Hindlimb muscle (tissue), 1 donor: ENCODE measurements at regions not wholly inside any gene's neighbourhood (a gene's known extent, or its start where the extent isn't known, plus 50 kb on each side); places are given as distances from the start of the nearest gene placed in this dataset.
"Not testable (repeated sequence)": the region's sequence is repeated elsewhere in the genome, so short reads cannot be mapped to it uniquely, and the experiment has no call there.

Source experiments
- DNase-seq: peaks from one replicate; pipeline ENCODE4 v3.0.0-alpha.2; 2013

DNA sequence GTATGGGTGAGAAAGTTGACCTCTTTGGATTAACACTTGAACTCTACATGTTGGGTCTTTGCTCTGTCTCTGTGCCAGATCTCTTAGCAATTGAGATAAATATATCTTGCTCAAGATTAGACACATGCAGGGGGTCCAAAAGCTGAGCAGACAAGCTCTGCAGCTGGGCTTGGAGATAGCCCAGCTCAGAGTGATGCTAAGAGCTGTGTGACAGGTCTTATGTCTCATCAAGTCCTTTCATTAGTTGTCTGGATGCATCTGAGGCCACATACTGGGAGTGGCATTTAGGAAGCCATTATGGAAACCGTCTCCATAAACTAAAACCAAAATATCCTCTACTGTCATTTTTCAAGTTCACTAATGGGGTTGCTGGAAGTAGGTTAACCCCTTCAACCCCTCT lies 289.4 kb upstream of the DUSP10 start:
- DNase-seq, result no peak

DNA sequence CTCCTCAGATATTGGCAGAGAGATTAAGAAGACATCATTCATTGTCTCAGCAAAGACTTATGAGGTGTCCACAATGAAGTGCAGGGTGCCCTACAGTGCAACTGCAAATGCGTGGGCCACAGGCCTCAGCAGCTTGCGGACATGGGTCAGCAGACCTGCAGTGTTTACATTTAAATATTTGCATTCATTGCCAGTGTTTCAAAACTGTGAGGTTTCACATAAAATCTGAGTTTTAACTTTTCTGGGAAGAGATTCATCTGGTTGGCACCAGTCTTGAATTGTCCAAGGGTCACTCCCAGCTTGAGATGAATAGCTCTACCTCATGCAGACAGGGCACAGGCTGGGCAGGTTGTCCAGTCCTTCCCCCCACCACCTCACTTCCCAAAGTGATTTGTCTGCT lies 286.8 kb upstream of the DUSP10 start:
- no peak for DNase-seq

DNA sequence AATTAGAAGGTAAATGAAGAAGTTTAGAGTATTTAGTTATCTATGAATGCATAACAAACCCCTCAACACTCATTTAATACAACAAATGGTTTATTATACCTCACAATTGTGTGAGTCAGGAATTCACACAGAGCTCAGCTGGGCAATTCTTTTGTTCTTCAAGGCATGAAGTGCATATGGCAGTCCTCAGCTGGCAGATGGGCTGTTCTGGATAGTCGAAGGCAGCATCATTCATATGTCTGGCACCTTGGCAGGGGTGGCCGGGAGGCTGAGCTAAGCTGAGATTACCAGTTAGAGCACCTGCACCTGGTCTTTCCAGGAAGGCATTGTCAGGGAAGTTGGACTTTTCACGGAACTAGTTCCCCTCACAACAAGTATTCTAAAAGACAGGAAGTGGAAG lies 286.2 kb upstream of the DUSP10 start:
- no peak for DNase-seq

DNA sequence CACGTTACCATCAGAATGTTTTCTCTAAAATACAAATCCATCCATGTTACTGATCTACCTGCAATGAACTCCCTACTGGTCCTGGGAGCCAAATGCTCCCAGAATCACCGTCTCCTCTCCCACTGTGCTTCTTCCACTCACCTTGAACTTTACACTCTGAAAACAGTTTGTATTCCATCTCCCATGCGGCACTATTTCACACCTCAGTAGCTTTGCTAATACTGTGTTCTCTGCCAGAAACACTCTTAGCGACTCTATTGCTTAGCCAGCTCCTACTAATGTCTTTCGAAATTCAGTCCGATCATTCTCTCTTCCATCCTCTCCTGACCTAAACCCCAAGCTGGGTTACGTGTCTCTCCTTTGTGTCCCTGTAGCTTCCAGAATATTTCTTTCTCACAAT lies 284.4 kb upstream of the DUSP10 start:
- DNase-seq, result no peak

DNA sequence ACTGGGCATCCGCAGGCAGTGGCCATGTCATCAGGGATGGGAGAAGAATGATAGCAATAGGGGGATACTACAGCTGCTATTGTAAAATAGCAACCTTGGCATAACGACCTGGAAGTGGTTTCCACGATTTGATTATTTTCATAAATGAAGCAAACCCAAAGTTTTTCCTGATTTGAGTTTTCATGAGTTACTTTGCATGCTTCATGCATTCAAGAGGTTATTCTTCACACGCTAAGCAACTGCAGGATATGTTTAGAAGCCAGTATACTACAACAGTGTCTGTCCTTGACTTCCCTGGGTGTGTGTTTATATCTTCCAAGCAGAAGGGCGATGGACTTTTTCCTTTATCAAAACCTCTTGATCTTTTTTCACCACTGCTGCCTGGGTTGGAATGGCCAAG lies 281.1 kb upstream of the DUSP10 start:
- DNase-seq, result no peak

DNA sequence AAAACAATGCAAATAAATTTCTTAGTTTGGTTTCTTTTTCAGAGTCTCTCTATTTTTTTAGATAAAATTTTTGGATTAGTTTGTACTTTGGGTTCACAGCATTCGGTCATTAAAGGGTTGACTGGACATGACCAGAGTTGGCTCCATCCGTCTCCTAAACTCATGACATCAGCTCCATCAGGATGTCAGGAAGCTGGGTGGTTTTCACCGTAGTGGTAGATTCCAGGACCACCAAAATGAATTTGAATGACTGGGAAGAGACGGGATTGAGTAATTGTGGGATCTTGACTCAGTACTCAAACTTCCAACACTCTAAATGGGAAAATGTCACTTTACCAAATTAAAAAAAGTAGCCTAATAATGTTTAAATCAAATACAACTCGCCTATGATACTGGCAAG lies 279.2 kb upstream of the DUSP10 start:
- DNase-seq, result no peak

DNA sequence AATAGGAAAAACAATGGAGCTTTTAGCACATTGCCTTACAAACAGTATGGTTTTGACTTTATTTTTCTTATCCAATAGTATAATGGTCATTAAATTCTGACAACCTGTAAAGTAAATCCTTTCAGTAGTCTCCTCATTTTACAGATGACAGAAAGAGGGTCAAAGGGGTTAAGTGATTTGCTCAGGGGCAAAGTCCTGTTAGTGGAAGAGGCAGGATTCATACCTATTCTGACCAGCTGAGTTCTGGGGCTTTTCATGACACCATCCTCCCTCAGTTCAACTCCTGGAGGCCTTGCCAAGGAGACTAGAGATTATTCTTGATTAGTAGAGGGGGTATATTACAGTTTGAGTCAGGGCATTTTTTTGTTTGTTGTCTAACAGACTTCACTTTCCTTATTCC lies 278.7 kb upstream of the DUSP10 start:
- DNase-seq, result no peak

DNA sequence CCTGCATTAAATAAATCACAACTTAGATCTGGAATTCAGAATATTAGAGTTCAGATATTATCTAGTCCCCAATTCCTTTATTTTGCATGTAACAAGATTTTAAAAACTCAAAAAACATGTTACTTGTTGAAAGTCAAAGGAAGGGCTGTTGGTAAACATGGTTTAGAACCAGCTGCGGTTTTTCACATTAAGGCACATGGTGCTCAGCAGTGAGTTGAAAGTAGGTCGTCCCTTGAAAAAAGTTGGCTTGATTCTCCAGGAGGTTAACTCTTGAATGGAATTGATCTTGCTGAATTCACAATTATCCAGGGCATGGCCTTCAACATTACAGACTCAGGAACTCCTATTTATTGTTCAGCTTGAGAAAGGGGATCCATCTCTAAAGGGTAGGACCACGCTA lies 277.1 kb upstream of the DUSP10 start:
- no peak for DNase-seq

DNA sequence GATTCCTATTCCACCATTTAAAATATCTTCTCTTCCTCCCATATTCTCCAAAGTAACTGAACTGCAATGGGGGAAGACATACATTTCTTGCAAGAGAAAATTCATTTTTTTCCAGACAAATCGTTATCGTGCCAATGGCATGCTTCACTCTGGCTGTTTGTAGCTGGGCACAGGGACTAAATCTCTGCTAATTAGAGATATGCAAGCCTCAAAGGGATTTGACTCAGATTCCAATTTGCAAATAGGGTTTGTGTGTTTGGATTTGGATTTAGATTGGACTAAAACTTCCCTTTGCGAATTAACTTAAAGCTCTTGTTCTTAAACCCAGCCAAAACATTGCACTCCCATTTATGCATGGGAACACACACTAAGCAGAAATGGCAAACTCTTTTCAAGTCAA lies 276.2 kb upstream of the DUSP10 start:
- DNase-seq, result no peak

DNA sequence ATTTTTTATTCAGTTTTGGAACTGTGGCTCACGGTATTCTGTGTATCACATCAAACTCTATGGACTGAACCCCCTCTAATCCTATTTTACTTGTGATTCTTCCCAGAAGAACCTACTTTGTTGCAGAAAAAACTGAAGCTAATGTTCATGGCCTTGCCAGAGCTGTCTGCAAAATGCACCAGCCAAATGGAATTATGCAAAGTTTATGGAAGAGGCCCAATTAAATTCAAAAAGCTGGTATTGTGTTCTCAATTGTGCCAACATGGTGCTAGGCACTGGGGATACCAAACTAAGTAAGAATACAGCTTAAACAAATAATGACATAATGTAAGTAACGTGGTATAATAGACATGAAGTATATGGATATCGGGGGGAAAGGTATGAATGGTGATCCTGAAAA lies 273.8 kb upstream of the DUSP10 start:
- no peak for DNase-seq

DNA sequence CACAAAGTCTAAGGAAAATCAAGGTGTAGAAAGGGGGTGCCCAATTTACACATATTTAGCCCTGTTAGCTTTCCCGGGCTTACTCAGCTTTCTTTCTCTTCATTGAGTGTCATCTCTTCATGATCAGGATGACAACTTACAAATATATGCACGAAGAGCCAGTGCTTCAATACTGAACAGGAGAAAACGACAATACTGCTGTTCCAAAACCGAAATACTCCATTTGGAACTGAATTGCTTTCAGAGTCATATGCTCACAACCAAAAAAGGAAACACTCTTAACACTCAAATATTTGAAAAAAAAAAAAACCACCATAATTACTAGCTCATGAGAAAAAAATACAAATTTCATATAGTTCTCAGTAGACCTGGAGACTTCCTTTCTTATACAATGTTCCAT lies 272.1 kb upstream of the DUSP10 start:
- DNase-seq, result no peak

DNA sequence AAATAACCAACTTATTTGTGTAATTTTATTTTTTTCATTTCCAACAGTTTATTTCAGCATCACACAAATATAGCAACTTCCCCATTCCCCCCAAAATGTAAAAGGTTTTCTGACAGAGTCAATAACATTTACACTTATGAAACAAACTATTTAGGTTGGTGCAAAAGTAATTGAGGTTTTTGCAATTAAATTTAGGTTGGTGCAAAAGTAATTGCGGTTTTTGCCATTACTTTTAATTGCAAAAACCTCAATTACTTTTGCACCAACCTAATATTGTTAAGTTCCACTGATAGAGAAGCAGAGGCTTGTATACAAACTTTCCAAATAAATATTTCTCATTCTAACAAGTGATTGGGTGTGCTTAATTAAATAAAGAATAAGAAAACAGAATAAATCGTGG lies 270.9 kb upstream of the DUSP10 start:
- DNase-seq, result no peak

DNA sequence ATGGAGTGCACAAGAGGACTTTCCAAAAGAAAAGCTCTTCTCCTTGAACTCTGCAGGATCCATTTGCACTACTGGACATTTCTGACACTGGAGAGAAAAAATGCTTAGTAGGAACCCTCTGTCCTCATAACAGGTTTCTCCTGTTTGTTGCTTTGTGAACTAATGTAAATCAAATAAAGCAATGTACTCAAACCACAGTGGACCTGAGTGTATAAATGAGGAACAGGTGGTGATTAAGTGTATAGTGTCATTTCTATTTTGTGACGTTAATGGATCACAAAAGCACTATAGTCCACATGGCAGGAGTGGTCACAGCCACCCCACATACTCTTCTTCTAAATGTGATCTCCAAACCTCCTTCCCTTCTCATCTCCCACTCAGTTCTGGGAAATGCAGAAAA lies 268.4 kb upstream of the DUSP10 start:
- DNase-seq, result no peak

DNA sequence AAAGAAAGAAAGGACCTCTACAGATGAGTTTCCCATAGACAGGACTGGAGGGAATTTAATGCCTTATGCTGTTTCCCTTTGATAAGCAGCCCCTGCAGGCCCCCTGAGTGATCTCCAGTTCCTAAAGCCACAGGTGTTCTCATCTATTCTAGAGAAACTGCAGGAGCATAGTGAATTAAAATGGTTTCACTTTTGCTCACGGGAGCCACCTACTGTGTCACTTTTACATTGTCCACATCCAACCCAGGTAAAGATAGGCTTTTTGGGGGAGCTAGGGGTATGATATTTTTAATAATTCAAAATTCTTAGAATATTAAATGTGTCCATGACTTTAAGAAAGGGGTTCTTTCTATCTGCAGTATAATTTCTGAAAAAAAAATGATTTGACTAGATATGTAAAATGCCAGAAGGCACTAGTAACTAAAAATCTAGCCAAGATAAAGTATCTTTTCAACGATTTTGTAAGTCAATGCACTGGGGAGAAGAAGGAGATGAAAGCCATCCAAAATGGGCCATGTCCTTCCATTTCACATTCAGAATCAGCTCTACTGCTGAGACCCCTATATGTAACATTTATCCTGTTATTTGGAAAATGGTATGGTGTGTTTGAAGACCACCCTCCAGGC lies 267.3 kb upstream of the DUSP10 start:
- peak; percentile 3 for DNase-seq

DNA sequence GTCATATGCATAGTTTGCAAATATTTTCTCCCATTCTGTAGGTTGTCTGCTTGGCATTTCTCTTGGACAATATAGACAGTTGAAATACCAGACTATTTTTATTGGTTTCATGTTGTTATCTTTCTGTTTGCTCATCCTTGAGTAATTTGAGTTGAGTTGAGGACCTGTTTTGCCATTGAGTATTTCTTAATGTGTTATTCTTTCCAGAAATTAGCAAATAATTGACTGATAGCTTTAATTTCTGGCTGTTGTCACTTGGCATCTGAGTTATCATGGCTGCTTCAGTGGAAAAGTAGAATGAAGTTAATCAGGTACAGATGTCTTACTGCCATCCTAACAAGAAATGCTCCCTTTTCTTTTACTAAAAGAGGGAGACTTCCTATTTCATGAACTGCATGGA lies 264.8 kb upstream of the DUSP10 start:
- no peak for DNase-seq

DNA sequence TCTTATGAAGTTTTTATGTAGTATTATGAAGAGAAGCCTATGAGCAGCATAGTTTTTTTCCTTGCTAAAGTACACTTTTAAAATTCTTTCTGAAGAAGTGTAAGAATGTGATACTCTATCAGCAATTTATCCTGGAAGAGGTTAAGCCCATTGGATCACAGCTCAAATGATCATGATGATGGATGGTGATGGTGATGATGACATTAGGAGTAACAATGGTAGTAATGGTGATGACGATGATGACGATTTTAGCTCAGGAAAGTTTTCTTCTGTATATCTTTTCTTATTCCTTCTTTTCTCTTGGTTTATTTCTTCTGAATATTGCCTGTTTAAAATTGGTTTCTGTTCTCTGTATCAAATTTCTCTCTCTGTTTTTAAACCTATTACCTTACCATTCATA lies 262.9 kb upstream of the DUSP10 start:
- DNase-seq, result no peak

DNA sequence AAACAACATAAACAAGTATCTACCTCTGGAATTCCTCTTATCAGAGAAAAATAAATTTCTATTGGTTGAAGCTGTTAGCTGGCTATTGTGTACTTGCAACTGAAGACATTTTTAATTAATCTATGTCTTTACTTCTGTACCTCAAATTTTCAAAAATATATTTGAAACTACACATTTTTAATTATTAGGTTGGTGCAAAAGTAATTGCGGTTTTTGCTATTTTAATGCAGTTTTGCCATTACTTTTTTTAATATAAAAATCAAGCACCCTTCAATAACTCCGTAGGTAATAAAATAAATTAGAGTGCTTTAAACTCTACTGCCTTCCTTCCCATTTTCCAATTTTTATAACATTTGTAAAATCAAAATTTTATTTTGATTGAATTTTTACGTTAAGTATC lies 262.1 kb upstream of the DUSP10 start:
- DNase-seq, result no peak

DNA sequence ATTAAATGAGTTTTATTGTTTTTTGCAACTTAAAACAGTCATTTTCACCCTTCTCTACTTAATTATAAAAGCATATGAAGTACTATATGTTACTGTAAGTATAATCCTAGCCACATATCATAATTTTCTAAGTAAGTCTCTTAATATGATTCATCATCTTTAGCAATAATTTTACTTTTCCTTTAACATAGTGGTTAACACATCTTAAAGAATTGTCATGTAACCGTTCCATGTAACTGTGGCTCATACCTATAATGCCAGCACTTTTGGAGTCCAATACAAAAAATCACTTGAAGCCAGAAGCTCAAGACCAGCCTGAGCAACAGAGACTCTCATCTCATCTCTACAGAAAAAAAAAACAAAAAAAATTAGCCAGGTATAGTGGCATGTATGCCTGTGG lies 260.6 kb upstream of the DUSP10 start:
- DNase-seq, result no peak

DNA sequence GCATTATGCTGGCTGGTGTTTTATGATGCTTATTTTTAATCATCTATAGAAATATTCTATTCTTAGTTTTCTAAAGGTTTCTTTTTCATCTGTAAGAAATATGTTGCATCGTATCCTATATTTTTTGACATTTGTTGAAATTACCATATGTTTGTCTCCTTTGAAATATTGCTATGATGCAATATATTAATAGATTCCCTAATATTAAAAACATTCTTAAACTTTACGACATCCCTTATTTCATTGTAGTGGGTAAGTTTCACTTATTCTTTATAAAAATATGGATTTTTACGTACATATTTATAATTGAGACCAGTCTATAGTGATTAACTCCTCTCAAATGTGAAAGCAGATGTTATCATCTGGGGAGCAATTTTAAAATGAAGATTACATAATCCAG lies 258.2 kb upstream of the DUSP10 start:
- no peak for DNase-seq

DNA sequence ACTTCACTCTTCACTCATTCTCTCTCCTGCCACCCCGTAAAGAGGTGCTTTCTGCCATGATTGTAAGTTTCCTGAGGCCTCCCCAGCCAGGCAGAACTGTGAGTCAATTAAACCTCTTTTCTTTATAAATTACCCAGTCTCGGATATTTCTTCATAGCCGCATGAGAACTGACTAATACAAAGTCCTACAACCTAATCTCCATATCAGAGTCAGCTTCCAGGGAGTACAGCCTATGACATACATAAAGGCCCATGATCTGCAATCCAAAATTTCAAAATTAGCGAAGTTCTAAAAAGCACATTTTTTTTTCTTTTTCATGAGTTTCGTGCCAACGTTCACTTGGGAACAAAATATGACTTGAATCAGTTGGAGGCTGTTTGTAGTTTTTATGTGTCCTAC lies 256.9 kb upstream of the DUSP10 start:
- DNase-seq, result no peak

DNA sequence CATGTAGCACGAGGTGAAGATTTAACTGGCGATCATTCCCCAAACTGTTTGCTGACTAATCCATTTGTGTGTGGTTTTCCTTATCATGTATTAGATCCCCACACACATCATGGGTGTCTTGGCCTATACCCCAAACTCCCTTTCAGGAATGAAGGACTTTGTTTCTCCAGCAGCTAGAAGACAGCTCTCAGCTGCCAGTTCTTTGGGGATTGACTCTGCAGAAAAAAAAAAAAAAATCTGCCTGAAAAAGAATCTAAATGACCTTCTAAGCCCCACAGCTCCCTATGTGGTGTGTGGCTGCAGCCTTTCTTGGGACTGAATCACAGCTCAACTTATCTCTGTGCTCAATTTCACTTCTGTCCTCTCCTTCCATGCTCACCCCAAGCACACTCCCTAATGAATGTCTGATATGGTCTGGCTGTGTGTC lies 256.3 kb upstream of the DUSP10 start:
- DNase-seq, result no peak

DNA sequence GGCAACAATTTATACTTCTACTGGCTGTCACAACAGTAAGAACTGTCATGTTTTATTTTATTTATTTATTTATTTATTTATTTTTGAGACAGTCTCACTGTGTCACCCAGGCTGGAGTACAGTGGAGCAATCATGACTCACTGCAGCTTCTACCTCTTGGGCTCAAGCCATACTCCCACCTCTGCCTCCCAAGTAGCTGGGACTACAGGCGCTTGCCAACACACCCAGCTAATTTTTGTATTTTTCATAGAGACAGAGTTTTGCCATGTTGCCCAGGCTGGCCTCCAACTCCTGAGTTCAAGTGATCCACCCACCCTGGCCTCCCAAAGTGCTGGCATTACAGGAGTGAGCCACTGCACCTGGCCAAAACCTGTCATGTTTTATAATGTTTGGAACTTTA lies 255.1 kb upstream of the DUSP10 start:
- DNase-seq, result not testable (repeated sequence)

DNA sequence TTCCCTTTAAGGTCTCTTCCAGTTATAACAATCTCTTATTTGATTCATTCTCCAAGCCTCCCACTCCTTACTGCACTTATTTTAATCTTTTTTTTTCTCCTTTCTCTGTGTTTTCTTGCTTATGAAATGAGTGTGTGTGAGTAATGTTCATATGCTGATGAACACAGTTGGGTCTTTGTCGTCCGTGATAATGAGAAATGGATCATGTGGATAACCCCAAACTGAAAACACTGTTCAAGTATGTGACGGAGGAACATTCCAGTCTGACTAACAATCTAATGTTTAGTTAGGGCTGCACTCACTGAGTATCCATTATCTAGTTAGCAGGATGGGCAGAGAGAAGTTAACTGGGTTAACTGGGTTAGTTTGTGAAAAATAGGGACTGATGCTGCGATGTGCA lies 253.1 kb upstream of the DUSP10 start:
- DNase-seq, result no peak

DNA sequence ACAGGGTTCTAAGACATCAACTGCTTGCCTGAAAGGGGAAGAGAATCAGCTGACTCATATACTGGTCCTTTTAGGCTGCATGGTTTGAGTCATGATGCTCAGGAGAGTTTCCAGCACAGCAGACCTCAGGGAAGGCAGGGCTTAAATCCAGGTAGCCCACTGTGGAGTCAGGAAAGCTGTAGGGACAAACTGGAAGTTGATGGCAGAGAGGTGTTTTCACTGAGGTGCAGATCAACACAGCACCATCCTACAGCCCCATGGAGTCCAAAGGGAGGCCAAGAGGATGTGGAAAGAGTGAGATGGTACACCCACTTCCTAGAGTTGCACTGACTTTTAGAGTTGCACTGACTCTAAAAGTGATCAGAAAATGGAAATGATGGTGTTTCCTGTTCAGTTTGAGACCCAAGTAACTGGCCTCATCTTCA lies 252.4 kb upstream of the DUSP10 start:
- no peak for DNase-seq

DNA sequence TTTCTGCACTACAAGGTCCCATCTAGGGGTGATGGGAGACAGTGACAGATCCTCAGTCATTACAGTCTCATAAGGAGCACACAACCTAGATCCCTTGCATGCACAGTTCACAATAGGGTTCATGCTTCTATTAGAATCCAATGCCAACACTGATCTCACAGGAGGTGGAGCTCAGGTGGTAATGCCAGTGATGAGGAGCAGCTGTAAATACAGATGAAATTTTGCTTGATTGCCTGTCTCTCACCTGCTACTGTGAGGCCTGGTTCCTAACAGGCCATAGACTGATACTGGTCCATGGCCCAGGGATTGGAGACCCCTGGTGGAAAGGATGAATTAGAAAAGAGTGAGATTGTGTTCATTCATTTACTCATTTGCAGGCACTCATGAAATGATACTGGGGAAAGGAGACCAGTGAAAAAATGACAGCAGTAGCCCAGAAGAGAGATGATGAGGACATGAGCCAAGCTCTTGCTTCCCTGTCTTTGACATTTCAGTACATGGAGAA lies 251.6 kb upstream of the DUSP10 start:
- DNase-seq, result no peak
